Psoas muscle (tissue), 7 donors: ENCODE measurements at regions not wholly inside any gene's neighbourhood (a gene's known extent, or its start where the extent isn't known, plus 50 kb on each side); places are given as distances from the start of the nearest gene placed in this dataset.

ENCODE experiments used
- ATAC-seq, 4 donors: fragments of 200-7000 bp; cut with Tn5 transposase; one replicate each; pipeline ENCODE4 v1.9.1; 2020; ENCODE audit warnings: moderate library complexity in 3 of 4, mild to moderate bottlenecking in 2 of 4
- DNase-seq, 2 donors: peaks; one replicate each; pipeline ENCODE4 v3.0.0-alpha.2; 2020
- H3K27ac ChIP-seq: fragments of 200-600 bp; one replicate; pipeline ENCODE4 v1.8.0; 2022
- H3K27me3 ChIP-seq, 3 donors: fragments of 200-600 bp in 1 of 3; one replicate each; pipeline versions ENCODE4 v1.6.1 to v1.8.0; 2013 to 2022; ENCODE audit warnings: low read length in 2 of 3, mild to moderate bottlenecking in 2 of 3, moderate library complexity in 1 of 3; ENCODE audit not compliant: insufficient read depth in 3 of 3
- H3K36me3 ChIP-seq, 2 donors: fragments of 200-600 bp in 1 of 2; one replicate each; pipeline versions ENCODE4 v1.6.1 to v1.8.0; 2013 to 2022; ENCODE audit warnings: low read depth in 1 of 2, mild to moderate bottlenecking in 1 of 2, moderate library complexity in 1 of 2; ENCODE audit not compliant: insufficient read depth in 1 of 2
- H3K4me1 ChIP-seq: fragments of 200-600 bp; one replicate; pipeline ENCODE4 v1.8.0; 2022
- H3K4me3 ChIP-seq: fragments of 200-600 bp; one replicate; pipeline ENCODE4 v1.8.0; 2022; ENCODE audit warnings: mild to moderate bottlenecking
- H3K9me3 ChIP-seq: fragments of 200-600 bp; one replicate; pipeline ENCODE4 v1.8.0; 2022
- CTCF ChIP-seq: fragments of 200-600 bp; IDR thresholded peaks from one replicate; pipeline ENCODE4 v1.8.0; 2022; ENCODE audit warnings: antibody characterized with exemption
- WGBS, 3 donors: extraction: QIAGEN DNeasy Blood & Tissue Kit; methylation state at CpG; one replicate each; pipeline versions ENCODE4 v1.1.6 to v1.1.7; 2013; 5-methylcytosine and 5-hydroxymethylcytosine counted together
- intact Hi-C, 2 donors: fragments of 100-400 bp; cut with DNase I; formaldehyde crosslinking; loops; one replicate each; pipeline versions ENCODE4 v1.11.0 to v1.14.2; 2022
- donor health status: healthy with polysubstance abuse.
- donor health status: DM: no; HTN: no; CAD: no; lungs with moderate emphysema.
- donor health status: Bipolar disorder and iron deficiency.
- donor health status: healthy.
- donor health status: DM: yes; HTN: yes; CAD: no.
- donor health status: DM: no; HTN: no; CAD: no.
- donor health status: DM: yes; HTN: yes; CAD: no.

DNA sequence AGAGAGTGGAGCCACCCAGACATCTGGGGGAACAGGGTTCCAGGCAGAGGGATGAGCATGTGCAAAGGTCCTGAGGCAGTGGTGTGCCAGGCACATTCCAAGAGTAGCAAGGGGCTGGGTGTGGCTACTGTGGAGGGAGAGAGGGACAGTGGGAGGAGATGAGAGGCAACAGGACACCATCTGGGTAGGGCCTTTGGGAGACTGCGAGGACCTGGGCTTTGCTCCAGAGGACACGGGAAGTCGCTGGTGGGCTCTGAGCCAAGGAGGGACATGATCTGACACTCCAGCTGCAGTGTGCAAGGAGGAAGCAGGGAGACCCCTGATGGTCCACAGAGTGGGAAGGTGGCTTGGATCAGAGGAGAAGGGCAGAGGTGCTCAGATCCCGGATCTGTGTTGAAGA, 56.7 kb upstream of the MED9 start:
- no peak for TF ChIP-seq CTCF
- WGBS, 3 donors: 15 to 29% (median 21%) methylated on average over 4 of the region's 4 CpGs
- peaks cover 13% of the 10 kb centered on the region for H3K4me1 ChIP-seq
- no peaks in the 10 kb centered on the region for H3K36me3 ChIP-seq
- peak; percentile 68 to 90 for DNase-seq
- intact Hi-C loops: no loop called here
- peak overlapping the region; percentile 65 for H3K27ac ChIP-seq
- peaks cover 0 to 14% (median 0%) of the 10 kb centered on the region in 3 donors for H3K27me3 ChIP-seq
- no peaks in the 10 kb centered on the region for H3K9me3 ChIP-seq
- no peak overlapping the region for H3K4me3 ChIP-seq
- peak in 3 of 4 donors; percentile 41 to 64 (median 43) for ATAC-seq

DNA sequence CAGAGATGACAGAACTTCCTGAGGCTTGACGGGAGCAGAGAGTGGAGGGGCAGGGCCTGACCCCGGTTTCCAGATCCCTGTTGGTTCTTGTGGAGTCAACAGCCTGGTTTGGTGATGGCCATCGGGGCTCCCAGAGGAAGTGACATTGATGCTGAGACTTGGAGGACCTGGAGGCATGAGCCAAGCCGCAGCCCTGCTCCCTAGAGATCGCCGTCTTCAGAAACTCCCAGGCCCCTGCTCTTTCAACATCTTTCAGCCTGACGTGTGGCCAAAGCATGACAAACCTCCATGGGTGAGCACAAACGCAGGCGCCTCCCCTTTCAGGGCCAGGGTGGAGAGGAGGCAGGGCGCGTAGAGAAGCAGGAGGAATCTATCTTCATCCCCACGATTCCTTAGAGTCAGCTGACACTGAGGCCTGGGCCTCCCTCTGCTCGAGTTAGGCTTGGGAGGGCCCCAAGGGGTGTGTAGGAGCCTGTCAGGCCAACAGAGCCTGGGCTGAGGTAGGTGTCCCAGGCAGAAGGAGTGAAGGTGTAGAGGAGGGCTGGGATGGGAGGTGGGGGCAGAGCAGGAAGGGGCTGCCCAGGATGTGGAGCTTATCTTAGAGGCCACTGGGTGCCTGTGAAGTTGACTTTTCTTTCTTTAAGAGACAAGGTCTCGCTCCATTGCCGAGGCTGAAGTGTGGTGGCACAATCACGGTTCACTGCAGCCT, 56.1 kb upstream of the MED9 start:
- H3K4me1 ChIP-seq: peaks cover 13% of the 10 kb centered on the region
- peak; percentile 87 to 95 for DNase-seq
- no peaks in the 10 kb centered on the region for H3K36me3 ChIP-seq
- H3K4me3 ChIP-seq: no peak overlapping the region
- intact Hi-C loops: no loop called here
- no peaks in the 10 kb centered on the region for H3K9me3 ChIP-seq
- no peak for TF ChIP-seq CTCF
- 44 to 61% (median 51%) methylated on average over 16 of the region's 16 CpGs for WGBS, 3 donors
- H3K27me3 ChIP-seq: peaks cover 0 to 11% (median 0%) of the 10 kb centered on the region in 3 donors
- H3K27ac ChIP-seq: peak overlapping the region; percentile 65
- peak; percentile 56 to 80 (median 63) for ATAC-seq

- no peak for TF ChIP-seq CTCF
- WGBS, 3 donors: 95 to 97% (median 97%) methylated on average over 10 of the region's 10 CpGs
- ATAC-seq: no peak
- H3K4me1 ChIP-seq: peaks cover 4% of the 10 kb centered on the region
- no peak overlapping the region for H3K4me3 ChIP-seq
- H3K27me3 ChIP-seq: peaks cover 0 to 11% (median 2%) of the 10 kb centered on the region in 3 donors
- peak in 1 of 2 donors; percentile 10 for DNase-seq
- intact Hi-C loops: no loop called here
- no peaks in the 10 kb centered on the region for H3K9me3 ChIP-seq
- H3K27ac ChIP-seq: peak overlapping the region; percentile 65
- no peaks in the 10 kb centered on the region for H3K36me3 ChIP-seq
Observed at GRCh38 chr17:17421346-17422216, 55.2 kb upstream of the MED9 start.

DNA sequence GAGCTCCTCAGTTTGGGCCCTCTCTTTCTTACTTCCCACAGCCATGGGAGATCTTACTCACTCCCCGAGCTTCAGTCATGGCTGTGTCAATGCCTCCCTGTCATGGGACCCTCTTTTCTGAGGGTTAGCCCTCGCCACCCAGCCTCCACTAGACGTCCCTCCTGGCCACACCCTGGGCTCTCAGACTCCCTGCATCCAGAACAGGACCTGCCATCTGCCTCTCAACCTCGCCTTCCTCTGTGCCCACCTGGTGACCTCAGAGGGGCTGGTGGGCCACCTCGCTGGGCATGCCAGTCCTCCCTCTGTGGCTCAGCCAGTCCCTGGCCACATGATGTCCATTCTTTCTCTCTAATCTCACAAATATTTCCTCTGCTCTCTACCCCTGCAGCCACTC, 54.6 kb upstream of the MED9 start:
- Histone ChIP-seq H3K36me3 (no peaks in the 10 kb centered on the region), H3K9me3 (no peaks in the 10 kb centered on the region), H3K4me1 (no peaks in the 10 kb centered on the region), H3K27ac (no peak overlapping the region), H3K27me3 (peaks cover 0 to 11% (median 2%) of the 10 kb centered on the region in 3 donors), H3K4me3 (no peak overlapping the region)
- 69 to 80% (median 79%) methylated on average over 5 of the region's 5 CpGs for WGBS, 3 donors
- ATAC-seq (no peak), DNase-seq (peak in 1 of 2 donors; percentile 39)
- intact Hi-C loops: no loop called here
- no peak for TF ChIP-seq CTCF
